ENCODE measurements at regions not wholly inside any gene's neighbourhood (a gene's known extent, or its start where the extent isn't known, plus 50 kb on each side); places are given as distances from the start of the nearest gene placed in this dataset.
"Not testable (repeated sequence)": the region's sequence is repeated elsewhere in the genome, so short reads cannot be mapped to it uniquely, and the experiment has no call there.

GRCh38 chrX:85663970-85664369, 284.5 kb upstream of the POF1B start:
- TF ChIP-seq CTCF (conservative IDR thresholded peaks at IDR 0.05; ENCODE audit: low read length); EZH2phosphoT487 (IDR thresholded peaks at IDR 0.05; ENCODE audit: borderline replicate concordance): not testable (repeated sequence)
